HG03342 (cell line): ENCODE measurements at regions not wholly inside any gene's neighbourhood (a gene's known extent, or its start where the extent isn't known, plus 50 kb on each side); places are given as distances from the start of the nearest gene placed in this dataset.

ENCODE experiments used
- ATAC-seq: cut with Tn5 transposase; IDR thresholded peaks from one replicate; pipeline ENCODE4 v1.9.1; 2021; ENCODE audit warnings: mild to moderate bottlenecking, moderate library complexity; ENCODE audit not compliant: unreplicated experiment

- ATAC-seq: no peak
These were observed 335.9 kb upstream of the SLCO3A1 start for GRCh38 chr15:91517491-91518200.

- no peak for ATAC-seq
These were observed 332.7 kb upstream of the SLCO3A1 start for GRCh38 chr15:91520850-91521249.

DNA sequence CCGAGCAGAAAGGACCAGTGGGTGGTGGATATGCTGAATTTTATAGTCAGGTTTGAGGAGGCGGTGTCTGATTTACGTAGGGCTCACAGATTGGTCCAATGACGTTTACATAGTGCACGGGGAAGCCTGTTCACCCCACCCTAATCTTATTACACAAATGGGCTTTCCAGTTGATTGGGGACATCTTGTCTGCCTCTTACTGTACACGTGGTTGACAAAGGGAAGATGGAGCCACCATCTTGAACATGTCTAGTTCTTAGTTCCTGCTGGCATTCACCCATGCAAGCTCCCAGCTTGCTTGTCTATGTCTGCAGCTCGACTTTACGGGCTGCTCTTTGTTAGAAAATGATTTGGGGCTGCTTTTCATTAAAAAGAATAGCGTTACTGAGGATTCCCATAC, 332.0 kb upstream of the SLCO3A1 start:
- ATAC-seq: no peak

DNA sequence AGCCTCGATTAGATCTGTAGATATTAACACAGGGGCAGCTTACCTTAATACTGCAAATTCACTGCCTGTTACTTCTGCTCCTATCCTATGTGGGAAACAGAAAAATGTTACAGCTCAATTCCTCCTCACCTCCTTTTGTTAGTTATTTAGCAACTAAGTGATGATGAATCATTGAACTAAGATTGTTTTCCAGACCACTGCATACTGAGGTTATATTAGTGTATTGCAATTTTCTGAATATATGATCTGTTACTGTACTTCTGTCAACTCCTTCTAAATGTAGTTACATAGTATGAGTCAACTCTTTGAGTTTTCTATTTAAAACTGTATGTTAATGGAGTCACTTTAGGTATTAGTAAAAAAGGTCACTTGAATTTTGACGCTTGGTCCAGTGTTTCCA, 331.5 kb upstream of the SLCO3A1 start:
- no peak for ATAC-seq

DNA sequence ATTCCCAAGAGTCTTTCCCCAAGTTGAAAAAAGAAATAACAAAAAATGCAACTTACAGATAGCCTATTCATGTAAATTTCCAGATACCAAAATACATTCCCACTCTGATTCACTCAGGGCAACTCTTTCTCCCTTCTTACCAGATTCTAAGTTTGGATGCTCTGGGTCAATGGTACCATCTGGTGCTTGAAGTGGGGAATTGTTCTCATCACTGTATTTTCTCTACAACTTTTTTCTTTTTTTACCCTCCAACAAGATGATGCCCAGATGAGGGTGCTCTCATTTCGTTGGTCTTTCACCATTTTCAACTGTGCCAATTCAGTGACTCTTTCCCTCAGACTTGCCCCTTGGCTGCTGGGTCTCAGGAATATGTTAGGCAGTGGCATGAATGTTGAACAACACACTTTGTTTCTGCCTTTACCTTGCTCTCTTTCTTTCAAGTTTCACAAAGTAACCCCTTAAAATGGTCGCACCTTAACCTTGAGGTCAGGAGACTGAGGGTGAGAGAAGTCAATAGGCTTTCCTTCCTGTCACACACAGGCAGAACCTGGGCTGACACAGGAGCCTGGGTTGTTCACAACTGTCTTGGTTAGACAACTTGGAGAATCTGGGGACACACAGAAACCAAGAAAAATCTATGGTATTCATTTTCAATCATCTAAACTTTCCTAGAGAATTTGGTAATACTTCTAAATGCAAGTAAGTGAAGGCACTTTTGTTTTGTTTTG, 330.7 kb upstream of the SLCO3A1 start:
- ATAC-seq: no peak

- no peak for ATAC-seq
These were observed 329.9 kb upstream of the SLCO3A1 start for GRCh38 chr15:91523596-91523995.

DNA sequence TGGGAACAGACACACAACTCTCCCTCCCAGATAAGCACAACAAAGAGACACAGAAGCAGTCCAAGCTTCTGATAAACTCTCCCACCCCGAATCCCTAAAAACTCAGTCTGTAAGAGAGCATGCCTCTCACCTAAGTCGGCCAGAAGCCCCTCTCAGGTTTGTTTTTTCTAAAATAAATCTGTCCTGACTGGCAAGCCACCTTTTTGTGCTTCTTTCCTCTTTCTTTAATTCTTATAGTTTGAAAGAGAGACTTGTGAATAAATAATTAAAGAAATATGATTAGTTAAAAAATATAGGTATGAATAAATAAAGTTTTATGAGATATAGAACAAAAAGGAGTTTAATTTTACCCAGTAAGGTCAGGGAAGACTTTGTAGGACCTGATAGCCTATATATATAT, 329.0 kb upstream of the SLCO3A1 start:
- ATAC-seq: no peak

DNA sequence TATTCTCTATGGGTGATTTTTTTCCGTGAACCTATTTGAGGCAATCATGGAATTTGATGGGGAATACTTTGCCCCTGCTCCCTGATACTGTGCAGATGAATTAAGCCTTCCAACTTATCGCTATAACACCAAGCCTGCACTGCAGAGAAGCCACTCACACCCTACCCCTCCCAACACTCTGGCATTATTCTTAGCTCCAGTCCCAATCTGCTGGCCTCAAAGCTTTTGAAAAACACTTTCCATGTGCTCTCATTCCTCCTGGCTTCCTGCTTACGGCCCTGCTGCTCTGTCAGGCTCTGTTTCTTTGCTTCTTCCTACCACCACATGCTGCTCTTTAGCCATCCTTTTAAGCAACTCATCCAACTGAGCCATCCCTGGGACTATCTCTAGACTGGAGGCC, 327.8 kb upstream of the SLCO3A1 start:
- ATAC-seq: no peak

DNA sequence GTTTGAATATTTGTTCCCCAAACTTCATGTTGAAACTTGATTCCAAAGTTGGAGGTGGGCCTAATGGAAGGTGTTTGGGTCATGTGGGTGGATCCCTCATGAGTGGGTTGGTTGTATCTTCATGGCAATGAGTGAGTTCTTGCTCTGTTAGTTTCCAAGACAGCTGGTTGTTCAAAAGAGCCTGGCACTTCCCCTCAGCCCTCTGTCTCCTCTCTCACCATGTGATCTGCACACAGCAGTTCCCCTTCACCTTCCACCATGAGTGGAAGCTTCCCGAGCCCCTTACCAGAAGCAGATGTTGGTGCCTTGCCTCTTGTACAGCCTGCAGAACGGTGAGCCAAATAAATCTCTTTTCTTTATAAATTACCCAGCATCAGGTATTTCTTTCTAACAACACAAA, 327.1 kb upstream of the SLCO3A1 start:
- no peak for ATAC-seq

- no peak for ATAC-seq
These were observed 324.7 kb upstream of the SLCO3A1 start for GRCh38 chr15:91528801-91529200.

DNA sequence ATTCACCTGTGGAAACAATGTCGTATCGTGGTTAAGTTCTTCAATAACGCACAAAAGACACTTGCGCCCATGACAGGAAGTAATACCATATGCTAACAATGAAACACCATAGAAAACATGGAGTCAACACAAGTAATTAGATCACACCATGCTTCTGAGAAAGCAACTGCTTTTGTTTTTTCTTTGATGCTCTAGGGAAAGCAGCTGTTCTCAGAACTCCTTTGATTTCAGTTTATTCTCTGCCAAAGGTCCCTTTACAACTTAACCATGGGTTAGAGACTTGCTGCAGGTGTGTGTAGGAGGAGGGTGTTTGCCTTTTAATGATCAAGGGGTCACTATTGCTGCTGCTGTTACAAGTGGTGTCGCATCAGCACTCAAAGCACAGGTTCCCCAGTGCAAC, 324.0 kb upstream of the SLCO3A1 start:
- no peak for ATAC-seq

DNA sequence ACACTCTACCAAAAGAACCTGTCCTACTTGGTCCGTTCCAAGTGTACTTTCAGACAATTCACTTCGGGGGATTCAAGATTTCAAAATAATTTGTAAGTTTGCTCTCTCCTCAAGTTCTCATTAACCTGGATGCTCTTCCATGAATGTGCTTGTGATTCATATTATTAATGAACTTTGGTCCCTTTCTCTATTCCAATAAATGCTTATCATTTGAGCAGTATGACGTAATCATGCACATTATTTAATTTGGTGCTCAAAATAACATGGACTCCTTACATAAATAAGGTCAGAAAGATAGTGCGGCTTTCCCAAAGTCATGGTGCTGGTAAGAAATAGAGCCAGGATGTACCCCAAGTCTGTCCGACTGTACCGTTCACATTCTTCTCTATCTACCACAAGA, 323.2 kb upstream of the SLCO3A1 start:
- no peak for ATAC-seq

DNA sequence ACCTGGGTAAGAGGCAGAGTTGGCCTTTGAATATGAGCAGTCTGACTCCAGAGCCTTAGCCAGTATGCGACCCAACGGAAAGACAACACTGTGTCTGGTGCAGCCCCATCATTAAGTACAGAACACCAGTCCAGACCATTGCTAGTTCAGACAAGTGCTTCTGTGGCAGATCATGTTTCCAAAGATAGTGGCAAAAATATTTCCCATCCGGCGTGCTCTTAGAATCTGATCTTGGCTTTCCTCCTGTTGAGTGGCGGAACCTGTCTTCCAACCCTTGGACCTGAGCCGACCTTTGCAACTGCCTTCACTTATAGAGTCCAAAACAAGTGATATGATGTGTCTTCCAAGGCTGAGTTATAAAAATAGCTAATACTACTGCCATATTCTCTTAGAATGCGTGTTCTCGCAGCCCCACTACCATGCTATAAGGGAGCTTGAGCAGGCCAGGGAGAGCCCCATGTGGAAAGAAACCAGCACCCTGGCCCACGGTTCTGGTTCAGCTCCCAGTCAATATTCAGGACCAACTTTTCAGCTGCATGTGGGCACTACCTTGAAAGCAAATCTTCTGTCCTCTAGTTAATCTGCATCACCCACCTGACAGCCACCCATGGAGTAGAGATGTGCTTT, 322.4 kb upstream of the SLCO3A1 start:
- no peak for ATAC-seq

DNA sequence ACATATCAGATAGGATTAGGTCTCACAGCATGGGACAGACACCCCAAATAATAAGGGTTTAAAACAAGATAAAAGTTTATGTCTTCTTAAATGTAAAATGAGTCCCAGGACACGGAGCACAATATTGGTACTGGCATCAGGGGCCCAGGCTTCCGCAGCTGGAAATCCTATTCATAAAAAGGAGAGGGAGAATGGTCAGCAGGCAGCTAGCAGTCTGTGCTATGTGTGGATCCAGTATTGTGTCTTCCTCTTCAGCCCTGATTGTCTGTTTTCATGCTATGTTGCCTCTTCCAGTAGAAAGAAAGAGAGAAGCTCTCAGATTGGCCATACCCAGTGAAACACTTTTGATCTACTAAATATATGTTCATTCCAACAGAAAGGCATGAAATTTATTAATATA, 319.3 kb upstream of the SLCO3A1 start:
- no peak for ATAC-seq

DNA sequence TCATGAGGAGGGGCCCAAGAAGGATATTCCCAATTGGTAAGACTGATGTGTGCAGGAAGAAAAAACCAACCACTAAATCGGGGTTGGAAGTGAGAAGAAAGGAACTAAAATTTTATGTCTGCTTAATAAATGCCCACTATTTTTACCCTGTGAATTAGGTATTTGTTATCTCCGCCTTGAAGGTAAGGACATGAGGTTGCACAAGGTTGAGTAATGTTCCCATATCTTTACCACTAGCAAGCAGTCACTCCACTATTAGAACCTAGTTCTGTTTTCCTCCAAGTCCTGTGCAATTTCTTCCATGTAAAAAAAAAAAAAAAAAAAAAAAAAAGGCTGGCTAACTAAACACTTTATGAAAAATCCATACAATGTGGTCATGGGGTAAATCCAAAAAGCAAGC, 318.5 kb upstream of the SLCO3A1 start:
- no peak for ATAC-seq

- ATAC-seq: no peak
These were observed 317.5 kb upstream of the SLCO3A1 start for GRCh38 chr15:91535856-91536500.

GRCh38 chr15:91537856-91538255, 315.7 kb upstream of the SLCO3A1 start:
- no peak for ATAC-seq

DNA sequence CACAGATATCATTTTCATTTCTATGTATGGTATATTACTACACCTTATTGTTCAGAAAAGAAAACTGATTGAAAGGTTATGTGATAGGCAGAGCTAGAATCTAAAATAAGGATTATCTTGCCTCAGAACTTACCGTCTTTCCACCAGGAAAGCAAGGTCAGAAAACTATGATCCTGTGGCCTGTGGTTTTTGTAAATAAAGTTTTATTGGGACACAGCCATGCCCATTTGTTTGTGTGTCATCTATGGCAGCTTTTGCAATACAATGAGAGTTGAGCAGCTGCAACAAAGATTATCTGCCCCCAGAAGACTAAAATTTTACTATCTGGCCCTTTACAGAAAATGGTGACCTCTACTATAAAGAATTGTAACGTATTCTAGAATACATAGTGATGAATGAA, 314.7 kb upstream of the SLCO3A1 start:
- no peak for ATAC-seq

GRCh38 chr15:91541286-91541685, 312.2 kb upstream of the SLCO3A1 start:
- ATAC-seq: no peak

DNA sequence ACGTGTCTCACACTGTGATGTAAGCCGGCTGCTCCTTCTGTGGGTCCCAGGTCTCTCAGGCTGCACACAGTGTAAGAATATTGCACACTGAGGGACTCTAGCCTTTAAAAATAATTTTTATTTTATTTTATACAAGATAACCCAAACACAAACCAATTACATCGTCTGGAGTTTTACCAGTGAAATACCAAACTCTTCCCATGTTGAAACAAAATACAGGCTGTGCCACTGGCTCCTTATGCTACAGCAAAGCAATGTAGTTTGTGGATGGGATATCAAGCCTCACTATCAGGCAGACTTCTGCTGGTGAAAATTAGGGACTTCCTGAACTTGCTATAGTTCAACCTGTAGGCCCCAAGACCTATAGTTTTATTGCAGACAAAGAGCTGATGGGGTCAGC, 311.3 kb upstream of the SLCO3A1 start:
- no peak for ATAC-seq

GRCh38 chr15:91547356-91547755, 306.2 kb upstream of the SLCO3A1 start:
- ATAC-seq: no peak

DNA sequence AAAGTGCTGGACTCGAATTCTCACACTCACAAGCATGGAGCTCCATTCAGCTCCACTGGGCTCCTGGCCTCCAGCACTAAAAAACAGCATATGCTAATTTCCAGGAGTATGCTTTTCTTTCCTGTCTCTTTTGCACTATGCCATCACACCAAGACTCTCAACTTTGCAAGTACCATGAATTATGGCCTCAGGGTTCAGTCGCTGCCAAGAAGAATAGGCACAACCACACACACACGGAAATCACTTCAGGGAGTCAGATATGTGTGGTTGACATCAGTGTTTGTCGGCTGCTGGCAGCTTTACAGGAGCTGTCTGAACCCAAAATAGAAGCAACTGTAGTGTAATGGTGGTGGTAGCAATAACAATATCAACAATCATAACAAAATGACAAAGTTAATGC, 305.0 kb upstream of the SLCO3A1 start:
- no peak for ATAC-seq
